ENCODE measurements at regions not wholly inside any gene's neighbourhood (a gene's known extent, or its start where the extent isn't known, plus 50 kb on each side); places are given as distances from the start of the nearest gene placed in this dataset.

DNA sequence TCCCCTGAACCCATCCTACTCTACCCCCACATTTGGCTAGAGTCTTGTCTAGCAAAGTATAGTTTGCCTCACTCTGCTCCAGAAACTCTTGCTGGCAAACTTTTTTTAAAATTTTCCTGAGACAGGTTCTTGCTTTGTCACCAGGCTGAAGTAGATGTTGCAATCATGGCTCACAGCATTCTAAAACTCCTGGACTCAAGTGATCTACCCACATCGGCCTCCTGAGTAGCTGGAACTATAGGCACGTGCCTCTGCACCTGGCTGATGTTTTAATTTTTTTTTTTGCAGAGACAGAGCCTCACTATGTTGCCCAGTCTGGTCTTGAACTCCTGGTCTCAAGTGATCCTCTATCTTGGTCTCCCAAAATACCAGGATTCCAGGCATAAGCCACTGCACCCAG is 175.8 kb upstream of the FBXL17 start:
- TF ChIP-seq KDM1A (IDR thresholded peaks at IDR 0.05; ENCODE audit: borderline replicate concordance) (no peak), POLR2A (IDR thresholded peaks at IDR 0.05; ENCODE audit: low read depth, low read length) (no peak)
- TF ChIP-seq, protein P1, sequence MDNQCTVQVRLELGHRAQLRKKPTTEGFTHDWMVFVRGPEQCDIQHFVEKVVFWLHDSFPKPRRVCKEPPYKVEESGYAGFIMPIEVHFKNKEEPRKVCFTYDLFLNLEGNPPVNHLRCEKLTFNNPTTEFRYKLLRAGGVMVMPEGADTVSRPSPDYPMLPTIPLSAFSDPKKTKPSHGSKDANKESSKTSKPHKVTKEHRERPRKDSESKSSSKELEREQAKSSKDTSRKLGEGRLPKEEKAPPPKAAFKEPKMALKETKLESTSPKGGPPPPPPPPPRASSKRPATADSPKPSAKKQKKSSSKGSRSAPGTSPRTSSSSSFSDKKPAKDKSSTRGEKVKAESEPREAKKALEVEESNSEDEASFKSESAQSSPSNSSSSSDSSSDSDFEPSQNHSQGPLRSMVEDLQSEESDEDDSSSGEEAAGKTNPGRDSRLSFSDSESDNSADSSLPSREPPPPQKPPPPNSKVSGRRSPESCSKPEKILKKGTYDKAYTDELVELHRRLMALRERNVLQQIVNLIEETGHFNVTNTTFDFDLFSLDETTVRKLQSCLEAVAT (IDR thresholded peaks at IDR 0.05): no peak
- DNase-seq (ENCODE audit: low read depth, low spot score) (no peak), ATAC-seq (no peak), FAIRE-seq (no peak)
- in situ Hi-C loops (cut with MboI): no loop called here
- SMC1A ChIA-PET (ENCODE audit: uncharacterized antibody, unreplicated experiment): no interaction called here
- Histone ChIP-seq H3K79me2 (ENCODE audit: control insufficient read depth, insufficient read depth, low read length) (no peaks in the 10 kb centered on the region), H3K27me3 (replicated peaks in 1 of 2; ENCODE audit: control insufficient read depth in 2 of 2, insufficient read depth in 2 of 2, low read length in 1 of 2) (no peaks in the 10 kb centered on the region; a peak in 1 of 4 replicates), H4K20me1 (ENCODE audit: control insufficient read depth, insufficient read depth) (no peaks in the 10 kb centered on the region), H3K4me1 (ENCODE audit: control insufficient read depth, insufficient read depth, low read length) (no peaks in the 10 kb centered on the region), H3K4me3 (no peak overlapping the region), H3K9ac (ENCODE audit: control insufficient read depth, insufficient read depth, low read length) (no peak overlapping the region), H3K4me2 (ENCODE audit: control insufficient read depth, insufficient read depth) (no peak overlapping the region), H3K36me3 (ENCODE audit: control insufficient read depth in 2 of 2, insufficient read depth in 2 of 2, low read length in 1 of 2) (no peaks in the 10 kb centered on the region), H2AFZ (ENCODE audit: control insufficient read depth, low read depth, low read length) (no peak overlapping the region), H3K27ac (ENCODE audit: control insufficient read depth, insufficient read depth) (no peak overlapping the region), H3K9me3 (replicated peaks; ENCODE audit: control insufficient read depth, insufficient read depth, low read length) (no peaks in the 10 kb centered on the region)
- RAD21 ChIA-PET (ENCODE audit: unreplicated experiment): no interaction called here
- CTCF ChIA-PET: interaction anchor here (0.6 kb wide), 1 partner anchor 936 kb away, joined by 3 read pairs; no protein-coding TSS in a partner anchor
- POLR2A ChIA-PET: no interaction called here
- 39% methylated on average over 2 of the region's 2 CpGs for WGBS (ENCODE audit: insufficient coverage, insufficient replicate concordance, low lambda C conversion rate, missing lambda C conversion rate)
- intact Hi-C loops (cut with micrococcal nuclease; ENCODE audit: unreplicated experiment): no loop called here
- no TSS peak for BruUV-seq (replicated peaks)

DNA sequence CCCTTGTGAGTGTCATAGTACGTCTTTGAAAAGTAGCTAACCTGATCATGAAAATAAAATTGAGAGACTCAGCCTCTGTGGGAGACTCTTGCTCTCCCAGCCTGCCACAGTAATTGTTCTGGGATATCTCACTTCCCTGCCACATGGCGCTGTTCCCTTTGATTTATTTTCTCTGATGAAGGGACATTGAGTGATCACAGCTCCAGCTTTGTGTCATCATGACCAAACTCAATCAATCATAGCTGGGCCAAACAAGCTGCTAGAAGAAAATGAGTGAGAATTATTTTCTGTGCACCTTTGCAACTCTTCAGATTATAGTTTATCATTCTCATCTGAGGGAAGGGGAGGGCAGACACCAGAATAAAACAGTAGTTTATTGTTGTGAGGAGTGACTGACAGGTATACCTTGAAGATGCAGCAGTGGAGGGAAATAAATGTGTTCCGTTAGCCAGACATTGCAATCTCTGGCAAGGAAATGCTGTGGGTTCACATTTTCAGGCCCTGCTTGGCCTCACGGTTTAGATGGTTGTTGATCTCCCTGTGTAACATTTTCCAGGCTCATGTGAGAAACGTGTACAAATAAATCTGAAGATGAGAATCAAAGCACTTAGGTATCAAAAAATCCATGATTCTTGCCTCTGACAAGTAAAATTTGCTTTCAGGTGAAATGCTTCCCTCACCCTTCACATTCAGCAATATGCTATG is 174.7 kb upstream of the FBXL17 start:
- Histone ChIP-seq H3K27ac (ENCODE audit: control insufficient read depth, insufficient read depth) (no peak overlapping the region), H3K4me3 (no peak overlapping the region), H2AFZ (ENCODE audit: control insufficient read depth, low read depth, low read length) (no peak overlapping the region), H3K4me2 (ENCODE audit: control insufficient read depth, insufficient read depth) (no peak overlapping the region), H4K20me1 (ENCODE audit: control insufficient read depth, insufficient read depth) (no peaks in the 10 kb centered on the region), H3K4me1 (ENCODE audit: control insufficient read depth, insufficient read depth, low read length) (no peaks in the 10 kb centered on the region), H3K9me3 (replicated peaks; ENCODE audit: control insufficient read depth, insufficient read depth, low read length) (no peaks in the 10 kb centered on the region), H3K79me2 (ENCODE audit: control insufficient read depth, insufficient read depth, low read length) (no peaks in the 10 kb centered on the region), H3K36me3 (ENCODE audit: control insufficient read depth in 2 of 2, insufficient read depth in 2 of 2, low read length in 1 of 2) (no peaks in the 10 kb centered on the region), H3K27me3 (replicated peaks in 1 of 2; ENCODE audit: control insufficient read depth in 2 of 2, insufficient read depth in 2 of 2, low read length in 1 of 2) (no peaks in the 10 kb centered on the region; a peak in 1 of 4 replicates), H3K9ac (ENCODE audit: control insufficient read depth, insufficient read depth, low read length) (no peak overlapping the region)
- WGBS (ENCODE audit: insufficient coverage, insufficient replicate concordance, low lambda C conversion rate, missing lambda C conversion rate): 59% methylated on average over 5 of the region's 5 CpGs
- DNase-seq (ENCODE audit: low read depth, low spot score) (no peak), FAIRE-seq (no peak), ATAC-seq (no peak)
- in situ Hi-C loops (cut with MboI): no loop called here
- no TSS peak for BruUV-seq (replicated peaks)
- intact Hi-C loops (cut with micrococcal nuclease; ENCODE audit: unreplicated experiment): no loop called here
- RAD21 ChIA-PET (ENCODE audit: unreplicated experiment): no interaction called here
- CTCF ChIA-PET: no interaction called here
- POLR2A ChIA-PET: no interaction called here
- SMC1A ChIA-PET (ENCODE audit: uncharacterized antibody, unreplicated experiment): no interaction called here
- TF ChIP-seq MEF2A (IDR thresholded peaks at IDR 0.05; ENCODE audit: insufficient read depth, low read depth, low read length) (no peak), GABPA (IDR thresholded peaks at IDR 0.05; ENCODE audit: low read depth) (no peak), SMAD1 (IDR thresholded peaks at IDR 0.05; ENCODE audit: low read depth, partially characterized antibody) (no peak), YY1 (IDR thresholded peaks at IDR 0.05; ENCODE audit: low read depth, low read length) (no peak)
- TF ChIP-seq, protein P2, sequence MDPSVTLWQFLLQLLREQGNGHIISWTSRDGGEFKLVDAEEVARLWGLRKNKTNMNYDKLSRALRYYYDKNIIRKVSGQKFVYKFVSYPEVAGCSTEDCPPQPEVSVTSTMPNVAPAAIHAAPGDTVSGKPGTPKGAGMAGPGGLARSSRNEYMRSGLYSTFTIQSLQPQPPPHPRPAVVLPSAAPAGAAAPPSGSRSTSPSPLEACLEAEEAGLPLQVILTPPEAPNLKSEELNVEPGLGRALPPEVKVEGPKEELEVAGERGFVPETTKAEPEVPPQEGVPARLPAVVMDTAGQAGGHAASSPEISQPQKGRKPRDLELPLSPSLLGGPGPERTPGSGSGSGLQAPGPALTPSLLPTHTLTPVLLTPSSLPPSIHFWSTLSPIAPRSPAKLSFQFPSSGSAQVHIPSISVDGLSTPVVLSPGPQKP (IDR thresholded peaks at IDR 0.05; ENCODE audit: low read depth, low read length): no peak
- TF ChIP-seq, protein P3, sequence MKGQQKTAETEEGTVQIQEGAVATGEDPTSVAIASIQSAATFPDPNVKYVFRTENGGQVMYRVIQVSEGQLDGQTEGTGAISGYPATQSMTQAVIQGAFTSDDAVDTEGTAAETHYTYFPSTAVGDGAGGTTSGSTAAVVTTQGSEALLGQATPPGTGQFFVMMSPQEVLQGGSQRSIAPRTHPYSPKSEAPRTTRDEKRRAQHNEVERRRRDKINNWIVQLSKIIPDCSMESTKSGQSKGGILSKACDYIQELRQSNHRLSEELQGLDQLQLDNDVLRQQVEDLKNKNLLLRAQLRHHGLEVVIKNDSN (IDR thresholded peaks at IDR 0.05; ENCODE audit: borderline replicate concordance, extremely low read length, insufficient read depth, low read depth, low read length): no peak
- TF ChIP-seq, protein P4, sequence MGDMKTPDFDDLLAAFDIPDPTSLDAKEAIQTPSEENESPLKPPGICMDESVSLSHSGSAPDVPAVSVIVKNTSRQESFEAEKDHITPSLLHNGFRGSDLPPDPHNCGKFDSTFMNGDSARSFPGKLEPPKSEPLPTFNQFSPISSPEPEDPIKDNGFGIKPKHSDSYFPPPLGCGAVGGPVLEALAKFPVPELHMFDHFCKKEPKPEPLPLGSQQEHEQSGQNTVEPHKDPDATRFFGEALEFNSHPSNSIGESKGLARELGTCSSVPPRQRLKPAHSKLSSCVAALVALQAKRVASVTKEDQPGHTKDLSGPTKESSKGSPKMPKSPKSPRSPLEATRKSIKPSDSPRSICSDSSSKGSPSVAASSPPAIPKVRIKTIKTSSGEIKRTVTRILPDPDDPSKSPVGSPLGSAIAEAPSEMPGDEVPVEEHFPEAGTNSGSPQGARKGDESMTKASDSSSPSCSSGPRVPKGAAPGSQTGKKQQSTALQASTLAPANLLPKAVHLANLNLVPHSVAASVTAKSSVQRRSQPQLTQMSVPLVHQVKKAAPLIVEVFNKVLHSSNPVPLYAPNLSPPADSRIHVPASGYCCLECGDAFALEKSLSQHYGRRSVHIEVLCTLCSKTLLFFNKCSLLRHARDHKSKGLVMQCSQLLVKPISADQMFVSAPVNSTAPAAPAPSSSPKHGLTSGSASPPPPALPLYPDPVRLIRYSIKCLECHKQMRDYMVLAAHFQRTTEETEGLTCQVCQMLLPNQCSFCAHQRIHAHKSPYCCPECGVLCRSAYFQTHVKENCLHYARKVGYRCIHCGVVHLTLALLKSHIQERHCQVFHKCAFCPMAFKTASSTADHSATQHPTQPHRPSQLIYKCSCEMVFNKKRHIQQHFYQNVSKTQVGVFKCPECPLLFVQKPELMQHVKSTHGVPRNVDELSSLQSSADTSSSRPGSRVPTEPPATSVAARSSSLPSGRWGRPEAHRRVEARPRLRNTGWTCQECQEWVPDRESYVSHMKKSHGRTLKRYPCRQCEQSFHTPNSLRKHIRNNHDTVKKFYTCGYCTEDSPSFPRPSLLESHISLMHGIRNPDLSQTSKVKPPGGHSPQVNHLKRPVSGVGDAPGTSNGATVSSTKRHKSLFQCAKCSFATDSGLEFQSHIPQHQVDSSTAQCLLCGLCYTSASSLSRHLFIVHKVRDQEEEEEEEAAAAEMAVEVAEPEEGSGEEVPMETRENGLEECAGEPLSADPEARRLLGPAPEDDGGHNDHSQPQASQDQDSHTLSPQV (IDR thresholded peaks at IDR 0.05): no peak

Measured in GM12878 (cell line).